D721Med (cell line): ENCODE measurements at regions not wholly inside any gene's neighbourhood (a gene's known extent, or its start where the extent isn't known, plus 50 kb on each side); places are given as distances from the start of the nearest gene placed in this dataset.

ENCODE experiments used
- DNase-seq: peaks from one replicate; pipeline ENCODE4 v3.0.0; 2011; ENCODE audit warnings: low spot score; ENCODE audit not compliant: insufficient read length
- FAIRE-seq: peaks from 2 replicates; lab custom pipeline; 2011; peaks lifted over from hg19 to GRCh38; lab: Jason Lieb, UNC
- TF ChIP-seq, protein P1 (sequence below): IDR thresholded peaks from 2 replicates; pipeline ENCODE4 v1.5.1; 2012; ENCODE audit warnings: mild to moderate bottlenecking, control low read depth; ENCODE audit not compliant: insufficient read depth; ENCODE audit errors: missing control alignments

DNA sequence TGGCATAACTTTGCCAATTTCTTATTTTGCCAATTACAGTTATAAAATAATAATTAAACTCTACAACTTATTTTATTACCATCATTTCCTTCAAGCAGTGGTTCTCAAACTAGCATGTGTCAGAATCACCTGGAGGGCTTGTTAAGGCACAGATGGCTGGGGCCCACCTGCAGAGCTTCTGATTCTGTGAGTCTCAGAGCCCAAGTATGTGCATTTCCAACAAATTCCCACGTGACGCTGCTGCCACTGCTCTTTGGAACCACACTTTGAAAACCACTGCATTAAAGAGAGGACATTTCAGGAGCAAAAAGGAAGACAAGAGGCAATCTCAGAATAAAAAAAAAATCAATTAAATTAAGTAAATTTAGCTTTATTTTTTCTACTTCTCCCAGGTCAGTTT lies 94.0 kb upstream of the HNRNPA3 start:
- no peak for FAIRE-seq
- DNase-seq: no peak
- TF ChIP-seq, protein P1, sequence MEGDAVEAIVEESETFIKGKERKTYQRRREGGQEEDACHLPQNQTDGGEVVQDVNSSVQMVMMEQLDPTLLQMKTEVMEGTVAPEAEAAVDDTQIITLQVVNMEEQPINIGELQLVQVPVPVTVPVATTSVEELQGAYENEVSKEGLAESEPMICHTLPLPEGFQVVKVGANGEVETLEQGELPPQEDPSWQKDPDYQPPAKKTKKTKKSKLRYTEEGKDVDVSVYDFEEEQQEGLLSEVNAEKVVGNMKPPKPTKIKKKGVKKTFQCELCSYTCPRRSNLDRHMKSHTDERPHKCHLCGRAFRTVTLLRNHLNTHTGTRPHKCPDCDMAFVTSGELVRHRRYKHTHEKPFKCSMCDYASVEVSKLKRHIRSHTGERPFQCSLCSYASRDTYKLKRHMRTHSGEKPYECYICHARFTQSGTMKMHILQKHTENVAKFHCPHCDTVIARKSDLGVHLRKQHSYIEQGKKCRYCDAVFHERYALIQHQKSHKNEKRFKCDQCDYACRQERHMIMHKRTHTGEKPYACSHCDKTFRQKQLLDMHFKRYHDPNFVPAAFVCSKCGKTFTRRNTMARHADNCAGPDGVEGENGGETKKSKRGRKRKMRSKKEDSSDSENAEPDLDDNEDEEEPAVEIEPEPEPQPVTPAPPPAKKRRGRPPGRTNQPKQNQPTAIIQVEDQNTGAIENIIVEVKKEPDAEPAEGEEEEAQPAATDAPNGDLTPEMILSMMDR: no peak

DNA sequence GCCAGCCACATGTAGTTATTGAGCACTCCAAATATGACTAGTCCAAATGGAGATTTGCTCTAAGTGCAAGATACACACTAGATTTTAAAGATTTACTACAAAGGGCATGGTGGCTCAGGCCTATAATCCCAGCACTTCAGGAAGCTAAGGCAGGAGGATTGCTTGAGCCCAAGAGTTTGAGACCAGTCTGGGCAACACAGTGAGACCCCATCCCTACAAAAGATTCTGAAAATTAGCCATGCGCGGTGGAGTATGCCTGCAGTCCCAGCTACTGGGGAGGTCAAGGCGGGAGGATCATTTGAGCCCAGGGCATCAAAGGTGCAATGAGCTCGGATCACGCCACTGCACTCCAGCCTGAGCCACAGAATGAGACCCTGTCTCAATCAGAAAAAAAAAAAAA lies 93.5 kb upstream of the HNRNPA3 start:
- no peak for FAIRE-seq
- DNase-seq: no peak
- TF ChIP-seq, protein P1: no peak

GRCh38 chr2:177123048-177123447 lies 89.5 kb upstream of the HNRNPA3 start:
- TF ChIP-seq, protein P1: no peak
- FAIRE-seq (no peak), DNase-seq (no peak)

GRCh38 chr2:177124371-177124770 lies 88.2 kb upstream of the HNRNPA3 start:
- FAIRE-seq: no peak
- no peak for DNase-seq
- TF ChIP-seq, protein P1: no peak

DNA sequence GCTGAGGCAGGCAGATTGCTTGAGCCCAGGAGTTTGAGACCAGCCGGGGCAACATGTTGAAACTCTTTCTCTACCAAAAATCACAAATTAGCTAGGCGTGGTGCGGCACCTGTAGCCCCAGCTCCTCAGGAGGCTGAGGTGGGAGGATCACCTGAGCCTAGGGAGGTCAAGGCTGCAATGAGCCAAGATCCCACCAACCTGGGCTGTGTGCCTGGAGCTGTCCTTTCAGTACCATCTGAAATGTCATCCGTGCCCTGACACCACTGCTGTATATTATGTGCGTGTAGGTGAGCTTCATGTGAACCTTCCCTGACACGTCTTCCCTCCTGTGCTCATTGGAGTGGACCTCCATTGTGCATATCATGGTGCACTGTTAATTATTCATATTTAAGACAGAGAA lies 84.8 kb upstream of the HNRNPA3 start:
- DNase-seq (no peak), FAIRE-seq (no peak)
- TF ChIP-seq, protein P1: no peak

GRCh38 chr2:177129610-177130009 lies 83.0 kb upstream of the HNRNPA3 start:
- FAIRE-seq: no peak
- TF ChIP-seq, protein P1: no peak
- no peak for DNase-seq

GRCh38 chr2:177131858-177132257 lies 80.7 kb upstream of the HNRNPA3 start:
- TF ChIP-seq, protein P1: no peak
- FAIRE-seq (no peak), DNase-seq (no peak)
